ENCODE measurements at regions not wholly inside any gene's neighbourhood (a gene's known extent, or its start where the extent isn't known, plus 50 kb on each side); places are given as distances from the start of the nearest gene placed in this dataset.

DNA sequence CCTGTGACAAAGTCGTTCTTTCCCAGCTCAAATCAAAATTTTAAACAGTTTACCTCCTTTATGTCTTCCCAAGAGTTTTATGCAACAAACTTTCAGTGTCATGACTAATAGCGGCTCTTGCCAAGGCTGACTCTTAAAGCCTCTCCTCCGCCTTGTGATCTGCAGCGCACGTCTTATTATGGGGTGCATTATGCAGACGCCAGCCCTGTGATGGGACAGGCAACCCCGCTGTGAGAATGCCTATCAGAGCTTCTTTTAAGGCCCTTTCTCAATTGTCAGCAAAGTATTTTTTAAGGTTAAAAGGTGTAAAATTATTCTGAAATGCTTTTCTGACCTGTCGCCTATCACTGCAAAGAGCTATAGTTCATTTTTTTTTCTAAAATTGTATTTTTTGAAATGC lies 152.8 kb downstream of the SOX1 start:
- Histone ChIP-seq H3K27ac (ENCODE audit: low read depth in 1 of 2, low read length in 2 of 2) (no peak overlapping the region), H4K20me1 (ENCODE audit: insufficient read depth, low read length) (no peaks in the 10 kb centered on the region), H2AFZ (ENCODE audit: insufficient read depth, low read depth, low read length, poor library complexity, severe bottlenecking) (no peak overlapping the region), H3K4me3 (replicated peaks in 1 of 3; ENCODE audit: low read depth in 2 of 3, low read length in 3 of 3) (no peak overlapping the region), H3K79me2 (ENCODE audit: insufficient read depth, low read length) (no peaks in the 10 kb centered on the region), H3K36me3 (replicated peaks in 1 of 2; ENCODE audit: control insufficient read depth in 1 of 2, insufficient read depth in 2 of 2, low read length in 2 of 2) (no peaks in the 10 kb centered on the region), H3K9ac (ENCODE audit: insufficient read depth, low read length, poor library complexity, severe bottlenecking) (no peak overlapping the region), H3K9me3 (replicated peaks in 1 of 2; ENCODE audit: control insufficient read depth in 1 of 2, insufficient read depth in 1 of 2, low read length in 2 of 2) (peaks cover 0 to 3% of the 10 kb centered on the region in 2 donors), H3K4me2 (replicated peaks; ENCODE audit: extremely low read depth, low read length, poor library complexity, severe bottlenecking) (no peak overlapping the region), H3K4me1 (ENCODE audit: control insufficient read depth in 1 of 2, insufficient read depth in 2 of 2, low read length in 2 of 2) (no peaks in the 10 kb centered on the region), H3K27me3 (ENCODE audit: control insufficient read depth in 2 of 2, insufficient read depth in 2 of 2, low read length in 2 of 2) (no peaks in the 10 kb centered on the region)
- Mint-ChIP-seq H3K27me3 (ENCODE audit: low read depth in 3 of 3) (peaks cover 3 to 5% (median 4%) of the 10 kb centered on the region in 3 donors), H3K36me3 (no peaks in the 10 kb centered on the region), H3K4me3 (no peak overlapping the region), H3K4me1 (no peaks in the 10 kb centered on the region), H3K27ac (no peak overlapping the region), H3K9me3 (peaks cover 0 to 3% (median 0%) of the 10 kb centered on the region in 7 donors)
- TF ChIP-seq, protein P1, sequence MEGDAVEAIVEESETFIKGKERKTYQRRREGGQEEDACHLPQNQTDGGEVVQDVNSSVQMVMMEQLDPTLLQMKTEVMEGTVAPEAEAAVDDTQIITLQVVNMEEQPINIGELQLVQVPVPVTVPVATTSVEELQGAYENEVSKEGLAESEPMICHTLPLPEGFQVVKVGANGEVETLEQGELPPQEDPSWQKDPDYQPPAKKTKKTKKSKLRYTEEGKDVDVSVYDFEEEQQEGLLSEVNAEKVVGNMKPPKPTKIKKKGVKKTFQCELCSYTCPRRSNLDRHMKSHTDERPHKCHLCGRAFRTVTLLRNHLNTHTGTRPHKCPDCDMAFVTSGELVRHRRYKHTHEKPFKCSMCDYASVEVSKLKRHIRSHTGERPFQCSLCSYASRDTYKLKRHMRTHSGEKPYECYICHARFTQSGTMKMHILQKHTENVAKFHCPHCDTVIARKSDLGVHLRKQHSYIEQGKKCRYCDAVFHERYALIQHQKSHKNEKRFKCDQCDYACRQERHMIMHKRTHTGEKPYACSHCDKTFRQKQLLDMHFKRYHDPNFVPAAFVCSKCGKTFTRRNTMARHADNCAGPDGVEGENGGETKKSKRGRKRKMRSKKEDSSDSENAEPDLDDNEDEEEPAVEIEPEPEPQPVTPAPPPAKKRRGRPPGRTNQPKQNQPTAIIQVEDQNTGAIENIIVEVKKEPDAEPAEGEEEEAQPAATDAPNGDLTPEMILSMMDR (IDR thresholded peaks at IDR 0.05) = no peak
- intact Hi-C loops (cut with micrococcal nuclease) = no loop called here
- no peak for DNase-seq
- WGBS (ENCODE audit: insufficient coverage) = 92% methylated on average over 7 of the region's 8 CpGs

DNA sequence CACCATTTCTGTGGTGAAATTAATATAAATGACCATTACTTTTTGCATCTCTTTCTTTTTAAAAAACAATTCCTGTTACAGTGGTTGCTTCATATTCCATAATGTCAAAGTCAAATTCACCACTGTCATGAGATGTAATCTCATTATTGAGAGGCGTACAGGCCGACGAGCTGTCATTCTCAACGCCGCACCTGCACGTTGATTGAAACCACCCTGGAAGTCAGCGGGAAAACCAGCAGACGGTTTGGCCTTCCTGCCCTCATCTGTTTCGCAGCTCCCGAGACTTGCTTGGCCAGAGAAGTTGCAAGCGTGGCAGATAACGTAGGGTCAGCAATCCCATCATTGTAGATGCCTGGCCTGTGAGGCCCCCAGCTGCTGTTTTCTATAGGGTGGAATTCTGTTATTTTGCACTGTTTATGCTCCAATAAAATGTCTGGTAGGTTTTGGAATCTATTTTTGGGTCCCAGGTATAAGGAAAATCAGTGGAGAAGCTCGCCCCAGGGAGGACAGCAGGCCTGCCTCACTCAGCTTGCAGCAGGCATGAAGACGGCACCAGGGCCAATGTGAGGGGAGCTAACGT lies 153.4 kb downstream of the SOX1 start:
- H3K27me3 ChIP-seq (ENCODE audit: control insufficient read depth in 2 of 2, insufficient read depth in 2 of 2, low read length in 2 of 2) = no peaks in the 10 kb centered on the region
- H4K20me1 ChIP-seq (ENCODE audit: insufficient read depth, low read length) = no peaks in the 10 kb centered on the region
- H3K4me3 ChIP-seq (replicated peaks in 1 of 3; ENCODE audit: low read depth in 2 of 3, low read length in 3 of 3) = no peak overlapping the region
- H3K9me3 Mint-ChIP-seq = peaks cover 0 to 3% (median 0%) of the 10 kb centered on the region in 7 donors
- intact Hi-C loops (cut with micrococcal nuclease) = no loop called here
- no peak overlapping the region for H3K4me2 ChIP-seq (replicated peaks; ENCODE audit: extremely low read depth, low read length, poor library complexity, severe bottlenecking)
- no peak overlapping the region for H3K9ac ChIP-seq (ENCODE audit: insufficient read depth, low read length, poor library complexity, severe bottlenecking)
- H3K27ac Mint-ChIP-seq = no peak overlapping the region
- TF ChIP-seq, protein P1 (IDR thresholded peaks at IDR 0.05) = no peak
- no peak overlapping the region for H3K4me3 Mint-ChIP-seq
- no peaks in the 10 kb centered on the region for H3K79me2 ChIP-seq (ENCODE audit: insufficient read depth, low read length)
- no peak overlapping the region for H3K27ac ChIP-seq (ENCODE audit: low read depth in 1 of 2, low read length in 2 of 2)
- no peaks in the 10 kb centered on the region for H3K4me1 ChIP-seq (ENCODE audit: control insufficient read depth in 1 of 2, insufficient read depth in 2 of 2, low read length in 2 of 2)
- peaks cover 3 to 6% (median 5%) of the 10 kb centered on the region in 3 donors for H3K27me3 Mint-ChIP-seq (ENCODE audit: low read depth in 3 of 3)
- H3K9me3 ChIP-seq (replicated peaks in 1 of 2; ENCODE audit: control insufficient read depth in 1 of 2, insufficient read depth in 1 of 2, low read length in 2 of 2) = peaks cover 0 to 3% of the 10 kb centered on the region in 2 donors
- no peaks in the 10 kb centered on the region for H3K36me3 Mint-ChIP-seq
- no peaks in the 10 kb centered on the region for H3K36me3 ChIP-seq (replicated peaks in 1 of 2; ENCODE audit: control insufficient read depth in 1 of 2, insufficient read depth in 2 of 2, low read length in 2 of 2)
- DNase-seq = no peak
- WGBS (ENCODE audit: insufficient coverage) = 83% methylated on average over 15 of the region's 15 CpGs
- H3K4me1 Mint-ChIP-seq = no peaks in the 10 kb centered on the region
- no peak overlapping the region for H2AFZ ChIP-seq (ENCODE audit: insufficient read depth, low read depth, low read length, poor library complexity, severe bottlenecking)
